K562 (cell line): ENCODE measurements at regions not wholly inside any gene's neighbourhood (a gene's known extent, or its start where the extent isn't known, plus 50 kb on each side); places are given as distances from the start of the nearest gene placed in this dataset.

Experiments
- ATAC-seq: fragments of 200-7000 bp; cut with Tn5 transposase; 3 replicates; pipeline ENCODE4 v1.9.1; 2020; ENCODE audit warnings: moderate library complexity
- BruUV-seq: library from RNA; stranded (reverse); fragments of 400-500 nt; replicated peaks from 2 replicates; lab custom pipeline; 2021; lab: Mats Ljungman, UMichigan
- CTCF ChIA-PET: fragments of 300-600 bp; formaldehyde crosslinking; extraction: SDS; loops from one replicate; lab custom pipeline; 2021; ENCODE audit warnings: low intra/inter-chr PET ratio; lab: Yijun Ruan, JAX
- POLR2A ChIA-PET: fragments of 300-600, 350-650 bp; sonication (Branson Sonifier 250); formaldehyde crosslinking; extraction: SDS; loops from one replicate; lab custom pipeline; 2021; ENCODE audit warnings: antibody characterized with exemption, inconsistent platforms; lab: Yijun Ruan, JAX
- DNase-seq, 4 experiments: peaks; one replicate each; pipeline versions ENCODE4 v3.0.0 to v3.0.0-alpha.2; 2011 to 2018; ENCODE audit warnings: low spot score in 3 of 4, mixed read lengths in 3 of 4; ENCODE audit errors: extremely low read depth in 1 of 4
- FAIRE-seq: peaks from 2 replicates; lab custom pipeline; 2011; peaks lifted over from hg19 to GRCh38; lab: Jason Lieb, UNC
- H2AFZ ChIP-seq: 2 replicates; pipeline ENCODE4 v1.6.0; 2011; ENCODE audit warnings: low read depth, low read length, control low read depth, inconsistent platforms
- H3K27ac ChIP-seq: fragments of 200-600 bp; 3 replicates; pipeline ENCODE4 v1.8.0; 2011; ENCODE audit warnings: low read depth, mild to moderate bottlenecking, control low read depth, inconsistent platforms, low read length, moderate library complexity, mixed read lengths; ENCODE audit errors: extremely low read depth
- H3K27me3 ChIP-seq, 2 experiments: fragments of 300-600 bp in 1 of 2; 2 replicates in 1 of 2; 3 replicates in 1 of 2; pipeline versions ENCODE4 v1.6.0 to v1.8.0; 2011; ENCODE audit warnings: inconsistent platforms in 2 of 2, low read length in 2 of 2, mild to moderate bottlenecking in 1 of 2, mixed read lengths in 1 of 2, moderate library complexity in 1 of 2; ENCODE audit not compliant: control insufficient read depth in 2 of 2, insufficient read depth in 2 of 2
- H3K36me3 ChIP-seq: fragments of 300-600 bp; 3 replicates; pipeline ENCODE4 v1.8.0; 2011; ENCODE audit warnings: mild to moderate bottlenecking, low read length, inconsistent platforms; ENCODE audit not compliant: control insufficient read depth, insufficient read depth
- H3K4me1 ChIP-seq, 2 experiments: fragments of 200-600 bp in 1 of 2; replicated peaks in 1 of 2; 2 replicates in 1 of 2; 3 replicates in 1 of 2; pipeline versions ENCODE4 v1.5.1 to v1.8.0; 2011; ENCODE audit warnings: inconsistent platforms in 2 of 2, low read length in 2 of 2, mild to moderate bottlenecking in 1 of 2, mixed read lengths in 1 of 2, moderate library complexity in 1 of 2; ENCODE audit not compliant: control insufficient read depth in 2 of 2, insufficient read depth in 2 of 2
- H3K4me2 ChIP-seq: 2 replicates; pipeline ENCODE4 v1.6.1; 2011; ENCODE audit warnings: low read length, control low read depth, inconsistent platforms, mixed read lengths; ENCODE audit not compliant: insufficient read depth
- H3K4me3 ChIP-seq: fragments of 200-600 bp; sonication (generic), shearing (Covaris generic); 2 replicates; pipeline ENCODE4 v1.5.1; 2016; ENCODE audit warnings: control low read depth, inconsistent platforms
- H3K79me2 ChIP-seq: fragments of 200-600 bp; 3 replicates; pipeline ENCODE4 v1.8.0; 2011; ENCODE audit warnings: low read length, inconsistent platforms; ENCODE audit not compliant: control insufficient read depth, insufficient read depth
- H3K9ac ChIP-seq, 2 experiments: 2 replicates each; pipeline versions ENCODE4 v1.6.0 to v1.6.1; 2011; ENCODE audit warnings: low read depth in 2 of 2, low read length in 2 of 2, control low read depth in 1 of 2, inconsistent platforms in 1 of 2, mild to moderate bottlenecking in 1 of 2, mixed read lengths in 1 of 2; ENCODE audit not compliant: insufficient read depth in 1 of 2
- H3K9me1 ChIP-seq: one replicate; pipeline ENCODE4 v1.6.0; 2011; ENCODE audit warnings: inconsistent platforms, mild to moderate bottlenecking, low read length, moderate library complexity; ENCODE audit not compliant: control insufficient read depth, insufficient read depth
- H3K9me3 ChIP-seq: replicated peaks from 2 replicates; pipeline ENCODE4 v1.5.1; 2011; ENCODE audit warnings: low read depth, low read length, inconsistent platforms; ENCODE audit not compliant: control insufficient read depth, insufficient read depth
- H4K20me1 ChIP-seq: replicated peaks from 2 replicates; pipeline ENCODE4 v1.6.1; 2011; ENCODE audit warnings: low read length, inconsistent platforms, mixed read lengths; ENCODE audit not compliant: control insufficient read depth, insufficient read depth
- BACH1 ChIP-seq: fragments of 200-800 bp; sonication (Bioruptor generic); IDR thresholded peaks from 2 replicates; pipeline ENCODE4 v1.6.1; 2016; ENCODE audit warnings: missing genetic modification characterization, missing compliant biosample characterization
- CTBP1 ChIP-seq: fragments of 450-650 bp; IDR thresholded peaks from 2 replicates; pipeline ENCODE4 v1.6.1; 2016; ENCODE audit warnings: borderline replicate concordance
- MCM7 ChIP-seq, 2 experiments: fragments of 450-650 bp; IDR thresholded peaks; 2 replicates each; pipeline ENCODE4 v1.6.1; 2016 to 2018
- MLLT1 ChIP-seq, 2 experiments: fragments of 450-650 bp; IDR thresholded peaks; 2 replicates each; pipeline ENCODE4 v1.6.1; 2016
- PHF21A ChIP-seq: fragments of 450-650 bp; IDR thresholded peaks from 2 replicates; pipeline ENCODE4 v1.6.1; 2017; ENCODE audit warnings: low read depth, borderline replicate concordance
- PRDM10 ChIP-seq: fragments of 450-650 bp; IDR thresholded peaks from 2 replicates; pipeline ENCODE4 v1.6.1; 2018; ENCODE audit not compliant: partially characterized antibody
- RBM14 ChIP-seq: fragments of 200-400 bp; formaldehyde crosslinking; IDR thresholded peaks from 2 replicates; pipeline ENCODE4 v1.6.1; 2018; ENCODE audit warnings: low read depth, mild to moderate bottlenecking, low read length, moderate library complexity, borderline replicate concordance; ENCODE audit not compliant: insufficient read depth
- STAT5A ChIP-seq: IDR thresholded peaks from 2 replicates; pipeline ENCODE4 v1.6.1; 2012; ENCODE audit warnings: low read length, inconsistent platforms, borderline replicate concordance
- THRA ChIP-seq: fragments of 450-650 bp; IDR thresholded peaks from 2 replicates; pipeline ENCODE4 v1.6.1; 2017; ENCODE audit warnings: mild to moderate bottlenecking, moderate library complexity
- ZNF232 ChIP-seq: sonication (generic); formaldehyde crosslinking; IDR thresholded peaks from 2 replicates; pipeline ENCODE4 v1.8.0; 2022; ENCODE audit warnings: mild to moderate bottlenecking, missing genetic modification reagents
- ZNF584 ChIP-seq: fragments of 200-800 bp; sonication (Bioruptor generic); IDR thresholded peaks from 2 replicates; pipeline ENCODE4 v1.6.1; 2016; ENCODE audit warnings: low read depth, mild to moderate bottlenecking, missing genetic modification characterization, missing compliant biosample characterization
- WGBS: fragments of 100-300 bp; shearing (Covaris generic); methylation state at CpG from one replicate; pipeline ENCODE4 v1.1.6; 2016; ENCODE audit warnings: low coverage, mixed read lengths; ENCODE audit not compliant: insufficient coverage; ENCODE audit errors: missing lambda C conversion rate; 5-methylcytosine and 5-hydroxymethylcytosine counted together
- in situ Hi-C: fragments of 300-500 bp; cut with MboI; formaldehyde crosslinking; loops from 4 replicates; pipeline ENCODE4 v1.15.0; 2018; ENCODE audit warnings: inconsistent platforms, mixed read lengths
- intact Hi-C: fragments of 100-400 bp; cut with micrococcal nuclease; formaldehyde crosslinking; loops from 2 replicates; pipeline ENCODE4 v1.14.2; 2022
- TF ChIP-seq, protein P1 (sequence below): sonication (generic); formaldehyde crosslinking; IDR thresholded peaks from 2 replicates; pipeline ENCODE4 v1.8.0; 2022; ENCODE audit warnings: missing genetic modification reagents, mild to moderate bottlenecking, moderate library complexity, borderline replicate concordance

DNA sequence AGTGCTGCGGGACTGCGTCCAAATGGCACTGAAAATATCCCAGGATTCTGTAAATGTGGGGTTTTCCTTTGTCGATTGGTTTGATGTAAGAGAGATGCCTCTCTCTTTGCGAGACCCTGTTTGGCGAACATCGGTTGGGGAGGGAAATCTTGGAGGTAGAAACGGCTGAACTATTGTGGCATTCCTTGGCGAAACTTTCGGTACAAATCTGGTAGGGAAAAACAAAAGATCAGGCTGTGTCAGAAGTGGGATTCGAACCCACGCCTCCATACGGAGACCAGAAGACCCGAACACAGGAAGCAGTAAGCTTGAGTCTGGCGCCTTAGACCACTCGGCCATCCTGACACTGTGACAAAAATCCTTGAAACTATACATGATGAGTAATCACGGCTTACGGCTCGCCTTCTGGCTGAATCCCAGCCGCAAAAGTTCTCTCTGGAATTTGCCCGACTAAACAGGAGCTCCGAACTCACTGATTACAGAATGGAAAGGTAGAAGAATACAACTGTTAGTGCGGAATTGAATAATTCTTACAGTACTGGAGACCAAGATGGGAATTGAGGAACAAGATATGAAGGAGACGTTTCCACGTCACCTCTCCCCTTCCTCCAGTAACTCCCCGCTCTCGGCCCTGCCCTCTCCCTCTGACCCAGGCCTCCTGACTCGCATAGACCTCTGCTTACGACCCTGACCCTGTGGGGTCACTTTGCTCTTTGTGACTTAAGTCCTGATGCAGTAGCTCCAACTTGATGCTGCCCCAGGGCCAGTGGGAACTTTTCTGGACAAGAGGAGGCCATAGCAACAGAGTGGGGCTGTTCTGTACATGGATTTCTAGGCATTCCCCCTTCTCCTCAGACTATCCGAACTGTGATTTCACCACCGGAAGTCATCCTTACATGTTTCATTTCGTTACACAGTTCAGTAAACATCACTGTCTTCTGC, 132.8 kb upstream of the ZNF184 start:
- CTCF ChIA-PET, result interaction anchor here (1.6 kb wide), 1 partner anchor 87 kb away, joined by 3 read pairs; no protein-coding TSS in a partner anchor
- in situ Hi-C loops, result loop anchor here (5.0 kb wide), 1 partner anchor 88 kb away; no protein-coding TSS in a partner anchor
- H3K36me3 ChIP-seq, result no peaks in the 10 kb centered on the region
- H2AFZ ChIP-seq, result peak overlapping the region; percentile 94
- peak overlapping the region; percentile 58 to 82; a peak in 3 of 4 replicates for H3K9ac ChIP-seq
- DNase-seq (peak; percentile 66 to 91 (median 70)), ATAC-seq (peak; percentile 69), FAIRE-seq (peak; percentile 73)
- H3K9me1 ChIP-seq, result no peaks in the 10 kb centered on the region
- peak overlapping the region; percentile 54 for H3K27ac ChIP-seq
- peak overlapping the region; percentile 60 for H3K4me3 ChIP-seq
- POLR2A ChIA-PET, result interaction anchor here (0.6 to 1.3 kb wide), 6 partner anchors 8 to 458 kb away, joined by 3 to 5 read pairs (median 4); a partner anchor contains a TSS
- intact Hi-C loops, result loop anchor here (2.0 to 5.0 kb wide), 3 partner anchors 103 to 311 kb away; no protein-coding TSS in a partner anchor
- H4K20me1 ChIP-seq, result no peaks in the 10 kb centered on the region
- no peaks in the 10 kb centered on the region for H3K79me2 ChIP-seq
- H3K4me2 ChIP-seq, result peak overlapping the region; percentile 96
- BruUV-seq, result no TSS peak
- H3K9me3 ChIP-seq, result no peaks in the 10 kb centered on the region
- H3K27me3 ChIP-seq, result no peaks in the 10 kb centered on the region
- H3K4me1 ChIP-seq, result peaks cover 6 to 13% of the 10 kb centered on the region in 2 experiments; a peak in 4 of 5 replicates
- WGBS, result 3% methylated on average over 30 of the region's 31 CpGs
- TF ChIP-seq BACH1 (tag), result no peak
- no peak for TF ChIP-seq PRDM10
- peak; percentile 85 for TF ChIP-seq CTBP1
- TF ChIP-seq, protein P1, sequence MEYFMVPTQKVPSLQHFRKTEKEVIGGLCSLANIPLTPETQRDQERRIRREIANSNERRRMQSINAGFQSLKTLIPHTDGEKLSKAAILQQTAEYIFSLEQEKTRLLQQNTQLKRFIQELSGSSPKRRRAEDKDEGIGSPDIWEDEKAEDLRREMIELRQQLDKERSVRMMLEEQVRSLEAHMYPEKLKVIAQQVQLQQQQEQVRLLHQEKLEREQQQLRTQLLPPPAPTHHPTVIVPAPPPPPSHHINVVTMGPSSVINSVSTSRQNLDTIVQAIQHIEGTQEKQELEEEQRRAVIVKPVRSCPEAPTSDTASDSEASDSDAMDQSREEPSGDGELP (CRISPR knock-in tag), result peak; percentile 31; the same call in 1 of the 2 replicates
- no peak for TF ChIP-seq THRA
- TF ChIP-seq STAT5A, result peak; percentile 22; the same call in 1 of the 2 replicates
- TF ChIP-seq RBM14, result no peak
- peak; percentile 21 to 95; a peak in 3 of 4 replicates for TF ChIP-seq MLLT1 (IDR thresholded peaks at IDR 0.05)
- peak; percentile 35; the same call in 1 of the 2 replicates for TF ChIP-seq PHF21A
- TF ChIP-seq MCM7 (IDR thresholded peaks at IDR 0.05), result no peak
- TF ChIP-seq ZNF584 (CRISPR knock-in tag), result peak; percentile 70; the same call in 1 of the 2 replicates
- 0 out of 2 replicates have a peak, but pooled peaks have one; percentile 48 for TF ChIP-seq ZNF232 (CRISPR knock-in tag)
